GM23338 (cell line): ENCODE measurements at regions not wholly inside any gene's neighbourhood (a gene's known extent, or its start where the extent isn't known, plus 50 kb on each side); places are given as distances from the start of the nearest gene placed in this dataset.

Experiments used
- ATAC-seq: fragments of 200-7000 bp; cut with Tn5 transposase; 3 replicates; pipeline ENCODE4 v1.9.1; 2020
- DNase-seq: peaks from one replicate; pipeline ENCODE4 v3.0.0-alpha.2; 2015; ENCODE audit warnings: low spot score
- H2AFZ ChIP-seq: fragments of 200-600 bp; sonication (generic); 2 replicates; pipeline ENCODE4 v1.8.0; 2016; ENCODE audit warnings: antibody characterized with exemption, mild to moderate bottlenecking, moderate library complexity
- H3F3A ChIP-seq: fragments of 200-600 bp; sonication (generic); replicated peaks from 2 replicates; pipeline ENCODE4 v1.8.0; 2017; ENCODE audit warnings: antibody characterized with exemption, mixed run types, low read depth
- H3K27ac ChIP-seq: fragments of 200-600 bp; sonication (generic); 2 replicates; pipeline ENCODE4 v1.6.1; 2016; ENCODE audit warnings: low read depth
- H3K27me3 ChIP-seq: fragments of 200-600 bp; sonication (generic); 2 replicates; pipeline ENCODE4 v1.8.0; 2016; ENCODE audit warnings: mild to moderate bottlenecking, mixed run types, moderate library complexity; ENCODE audit not compliant: insufficient read depth
- H3K36me3 ChIP-seq: fragments of 200-600 bp; sonication (generic); 2 replicates; pipeline ENCODE4 v1.8.0; 2016; ENCODE audit warnings: mild to moderate bottlenecking; ENCODE audit not compliant: insufficient read depth
- H3K4me1 ChIP-seq: fragments of 200-600 bp; sonication (generic); 2 replicates; pipeline ENCODE4 v1.8.0; 2016; ENCODE audit warnings: mild to moderate bottlenecking, moderate library complexity; ENCODE audit not compliant: insufficient read depth
- H3K4me2 ChIP-seq: fragments of 200-600 bp; sonication (generic); 2 replicates; pipeline ENCODE4 v1.7.1; 2017; ENCODE audit warnings: mixed run types
- H3K4me3 ChIP-seq: fragments of 200-600 bp; sonication (generic); 2 replicates; pipeline ENCODE4 v1.6.1; 2016; ENCODE audit warnings: mixed run types
- H3K79me2 ChIP-seq: fragments of 200-600 bp; sonication (generic); replicated peaks from 2 replicates; pipeline ENCODE4 v1.8.0; 2017; ENCODE audit warnings: mild to moderate bottlenecking; ENCODE audit not compliant: insufficient read depth
- H3K9me2 ChIP-seq: fragments of 200-600 bp; sonication (generic); 2 replicates; pipeline ENCODE4 v1.8.0; 2017; ENCODE audit not compliant: insufficient read depth
- H4K20me1 ChIP-seq: fragments of 200-600 bp; sonication (generic); replicated peaks from 2 replicates; pipeline ENCODE4 v1.8.0; 2017; ENCODE audit warnings: mild to moderate bottlenecking; ENCODE audit not compliant: insufficient read depth
- H3K27ac Mint-ChIP-seq: 2 replicates; pipeline ENCODE4 v1.8.0; 2020; ENCODE audit warnings: inconsistent platforms, mild to moderate bottlenecking, moderate library complexity, mixed read lengths
- H3K27me3 Mint-ChIP-seq: 3 replicates; pipeline ENCODE4 v1.8.0; 2022; ENCODE audit warnings: low read depth, mild to moderate bottlenecking, moderate library complexity, mixed read lengths, inconsistent platforms; ENCODE audit not compliant: insufficient read depth, poor library complexity
- H3K36me3 Mint-ChIP-seq: 3 replicates; pipeline ENCODE4 v1.8.0; 2021; ENCODE audit warnings: low read depth, mild to moderate bottlenecking, inconsistent platforms, moderate library complexity, mixed read lengths
- H3K4me1 Mint-ChIP-seq: 3 replicates; pipeline ENCODE4 v1.8.0; 2020; ENCODE audit warnings: mild to moderate bottlenecking, inconsistent platforms, mixed read lengths
- H3K4me3 Mint-ChIP-seq: 3 replicates; pipeline ENCODE4 v1.8.0; 2021; ENCODE audit warnings: moderate library complexity, mild to moderate bottlenecking, inconsistent platforms, mixed read lengths
- H3K9me3 Mint-ChIP-seq: 3 replicates; pipeline ENCODE4 v1.8.0; 2020; ENCODE audit warnings: moderate library complexity, mild to moderate bottlenecking, inconsistent platforms, mixed read lengths
- CTCF ChIP-seq, 2 experiments: fragments of 200-600 bp in 1 of 2; sonication (generic) in 1 of 2; conservative IDR thresholded peaks; 2 replicates each; pipeline versions ENCODE4 v1.5.1 to v1.6.1; 2016 to 2017; ENCODE audit warnings: antibody characterized with exemption in 2 of 2, low read depth in 2 of 2, mild to moderate bottlenecking in 2 of 2, moderate library complexity in 1 of 2
- JUNB ChIP-seq: IDR thresholded peaks from one replicate; pipeline ENCODE4 v1.6.1; 2016; ENCODE audit warnings: antibody characterized with exemption; ENCODE audit not compliant: unreplicated experiment
- NANOG ChIP-seq: IDR thresholded peaks from 2 replicates; pipeline ENCODE4 v1.6.1; 2016; ENCODE audit warnings: antibody characterized with exemption, borderline replicate concordance
- STAT1 ChIP-seq: IDR thresholded peaks from one replicate; pipeline ENCODE4 v1.6.1; 2016; ENCODE audit warnings: antibody characterized with exemption; ENCODE audit not compliant: unreplicated experiment
- ZNF114 ChIP-seq: fragments of 250-450 bp; sonication (Bioruptor Pico); IDR thresholded peaks from 2 replicates; pipeline ENCODE4 v1.5.0; 2020; ENCODE audit warnings: mild to moderate bottlenecking, moderate library complexity
- ZNF331 ChIP-seq: fragments of 250-450 bp; sonication (Bioruptor Pico); IDR thresholded peaks from 2 replicates; pipeline ENCODE4 v1.5.0; 2020; ENCODE audit warnings: low read depth, mild to moderate bottlenecking, moderate library complexity
- ZNF462 ChIP-seq: fragments of 250-450 bp; sonication (Bioruptor Pico); IDR thresholded peaks from 2 replicates; pipeline ENCODE4 v1.5.0; 2020; ENCODE audit warnings: mild to moderate bottlenecking, moderate library complexity

- TF ChIP-seq ZNF462 (CRISPR knock-in tag) (no peak), JUNB (no peak), CTCF (conservative IDR thresholded peaks at IDR 0.05; ENCODE audit: low read depth in 2 of 2) (no peak)
Measured at GRCh38 chr2:12151716-12152115, 405.3 kb downstream of the LPIN1 start (continued).

GRCh38 chr2:12152888-12153287, 406.5 kb downstream of the LPIN1 start:
- ATAC-seq (no peak), DNase-seq (no peak)
- no peaks in the 10 kb centered on the region for H3K79me2 ChIP-seq
- no peaks in the 10 kb centered on the region for H4K20me1 ChIP-seq
- H3K4me3 Mint-ChIP-seq: no peak overlapping the region
- no peak overlapping the region for H2AFZ ChIP-seq
- no peaks in the 10 kb centered on the region for H3F3A ChIP-seq
- H3K36me3 Mint-ChIP-seq: no peaks in the 10 kb centered on the region
- no peak overlapping the region for H3K4me3 ChIP-seq
- H3K4me1 ChIP-seq: peaks cover 8% of the 10 kb centered on the region
- no peaks in the 10 kb centered on the region for H3K27me3 ChIP-seq
- peaks cover 5% of the 10 kb centered on the region for H3K27me3 Mint-ChIP-seq
- H3K27ac Mint-ChIP-seq: no peak overlapping the region
- H3K9me3 Mint-ChIP-seq: no peaks in the 10 kb centered on the region
- peaks cover 34% of the 10 kb centered on the region for H3K4me1 Mint-ChIP-seq
- 0 out of 2 replicates have a peak, but pooled peaks cover 3% of the 10 kb centered on the region for H3K9me2 ChIP-seq
- H3K27ac ChIP-seq: no peak overlapping the region
- no peak overlapping the region for H3K4me2 ChIP-seq
- no peaks in the 10 kb centered on the region for H3K36me3 ChIP-seq
- TF ChIP-seq NANOG (no peak), STAT1 (no peak), ZNF331 (CRISPR knock-in tag) (no peak), ZNF462 (CRISPR knock-in tag) (no peak), ZNF114 (CRISPR knock-in tag) (no peak), JUNB (no peak)
